ENCODE measurements at regions not wholly inside any gene's neighbourhood (a gene's known extent, or its start where the extent isn't known, plus 50 kb on each side); places are given as distances from the start of the nearest gene placed in this dataset.
A peak's percentile ranks its signal among the peaks of the same experiment; 100 is the strongest.
"Not testable (repeated sequence)": the region's sequence is repeated elsewhere in the genome, so short reads cannot be mapped to it uniquely, and the experiment has no call there.

- DNase-seq = no peak
Measured at GRCh38 chrX:84865113-84865512, 138.6 kb upstream of the APOOL start.

DNA sequence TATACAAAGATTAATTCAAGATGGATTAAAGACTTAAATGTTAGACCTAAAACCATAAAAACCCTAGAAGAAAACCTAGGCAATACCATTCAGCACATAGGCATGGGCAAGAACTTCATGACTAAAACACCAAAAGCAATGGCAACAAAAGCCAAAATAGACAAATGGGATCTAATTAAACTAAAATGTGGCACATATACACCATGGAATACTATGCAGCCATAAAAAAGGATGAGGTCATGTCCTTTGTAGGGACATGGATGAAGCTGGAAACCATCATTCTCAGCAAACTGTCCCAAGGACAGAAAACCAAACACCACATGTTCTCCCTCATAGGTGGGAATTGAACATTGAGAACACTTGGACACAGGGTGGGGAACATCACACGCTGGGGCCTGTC, 133.4 kb upstream of the APOOL start:
- DNase-seq = not testable (repeated sequence)

DNA sequence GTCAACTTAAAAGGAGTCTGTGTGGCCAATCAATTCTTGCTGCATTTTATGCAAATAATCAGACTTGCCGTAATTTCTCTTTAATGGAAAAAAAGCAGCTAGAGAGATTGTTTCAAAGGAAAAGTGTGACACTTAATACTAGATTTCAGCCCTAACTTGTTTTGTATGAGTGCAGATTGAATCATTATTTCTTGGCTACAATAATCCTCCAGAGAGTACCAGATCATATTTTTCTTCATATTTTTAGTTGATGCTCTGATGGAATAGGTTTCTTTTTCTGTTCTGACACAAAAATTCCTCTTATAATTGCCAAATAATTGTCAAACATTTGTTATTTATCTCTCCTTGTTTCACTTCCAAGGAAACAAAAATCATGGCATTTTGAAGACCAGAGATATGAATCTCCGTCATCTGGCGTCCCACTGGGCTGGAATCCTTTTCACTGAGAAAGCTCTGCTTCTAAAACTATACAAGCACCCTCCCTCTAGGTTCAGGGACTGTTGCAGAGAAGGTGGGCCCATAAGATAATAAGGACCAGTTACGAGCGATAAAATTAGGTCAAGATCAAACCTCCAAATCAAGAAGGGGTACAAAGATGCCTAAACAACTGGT, 131.4 kb upstream of the APOOL start:
- not testable (repeated sequence) for DNase-seq

- DNase-seq = no peak
Measured at GRCh38 chrX:84873176-84873575, 130.5 kb upstream of the APOOL start.

DNA sequence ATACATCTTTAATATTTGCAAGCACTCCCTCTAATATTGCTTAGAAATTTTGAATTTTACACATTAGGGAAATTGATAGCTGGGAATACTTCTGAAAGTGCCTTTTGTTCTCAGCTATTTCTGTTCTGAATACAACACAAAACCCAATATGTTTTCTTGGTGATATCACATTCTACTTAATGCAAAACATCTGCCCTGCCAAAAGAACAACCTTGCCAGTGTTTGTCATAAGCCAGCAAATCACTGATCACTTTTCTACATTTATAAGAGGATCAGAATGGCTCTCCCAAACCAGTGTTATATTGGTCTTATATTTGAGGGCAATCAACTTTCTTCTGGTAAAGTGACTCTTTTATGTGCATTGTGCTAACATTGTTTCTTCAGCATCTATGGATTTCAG, 126.8 kb upstream of the APOOL start:
- no peak for DNase-seq

DNA sequence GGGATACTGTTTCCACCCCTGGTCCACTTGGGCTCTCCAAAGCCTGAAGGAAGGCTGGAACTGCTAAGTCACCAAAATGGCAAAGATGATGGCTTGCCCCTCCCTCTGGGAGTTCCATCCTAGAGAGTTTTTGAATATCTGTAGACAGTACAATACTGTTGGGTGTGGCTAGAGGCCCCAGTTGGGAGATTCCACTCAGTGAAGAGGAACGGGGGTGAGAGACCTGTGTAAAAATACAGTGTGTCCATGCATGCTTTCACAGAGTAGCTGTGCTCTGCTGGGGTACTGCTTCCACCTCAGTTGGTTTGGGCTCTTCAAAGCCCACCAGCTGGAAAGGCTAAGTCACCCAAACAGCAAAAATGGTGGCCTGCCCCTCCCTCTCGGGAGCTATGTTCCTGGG, 109.8 kb upstream of the APOOL start:
- no peak for DNase-seq

DNA sequence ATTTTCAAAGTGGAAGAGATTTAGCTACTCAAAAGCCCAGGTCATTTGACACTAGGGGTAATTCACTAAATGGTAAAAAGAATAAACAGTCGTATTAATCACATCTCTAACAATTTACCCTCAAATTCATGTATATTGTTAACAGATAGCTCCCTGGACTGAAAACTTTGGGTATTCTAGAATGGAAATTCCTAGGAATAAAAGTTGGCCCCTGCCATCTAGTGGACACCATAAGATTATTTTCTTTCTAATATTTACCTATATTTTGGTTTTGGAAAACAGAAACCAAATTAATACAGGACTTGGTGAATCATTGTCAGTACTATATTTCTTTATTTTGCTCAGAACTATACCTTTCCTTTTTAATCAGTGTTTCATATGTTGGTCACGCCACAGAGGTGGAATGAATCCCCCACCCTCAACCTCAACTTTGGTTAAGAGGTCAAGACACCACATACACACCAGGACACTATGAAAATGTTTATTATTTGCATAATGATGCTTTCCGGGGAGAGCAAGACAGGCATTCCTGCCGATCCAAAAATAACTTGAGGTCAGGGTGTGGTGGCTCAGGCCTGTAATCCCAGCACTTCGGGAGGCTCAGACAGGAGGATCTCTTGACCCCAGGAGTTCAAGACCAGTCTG, 96.2 kb upstream of the APOOL start:
- DNase-seq = peak; percentile 0

- no peak for DNase-seq
Measured at GRCh38 chrX:84909151-84909550, 94.5 kb upstream of the APOOL start.

- DNase-seq = no peak
Measured at GRCh38 chrX:84924624-84925023, 79.1 kb upstream of the APOOL start.

- DNase-seq = no peak
Measured at GRCh38 chrX:84932814-84933213, 70.9 kb upstream of the APOOL start.

- DNase-seq = no peak
Measured at GRCh38 chrX:84933956-84934556, 69.6 kb upstream of the APOOL start.
